EL (cell line): ENCODE measurements at regions not wholly inside any gene's neighbourhood (a gene's known extent, or its start where the extent isn't known, plus 50 kb on each side); places are given as distances from the start of the nearest gene placed in this dataset.
"Not testable (repeated sequence)": the region's sequence is repeated elsewhere in the genome, so short reads cannot be mapped to it uniquely, and the experiment has no call there.

Experiments
- DNase-seq: peaks from one replicate; pipeline ENCODE4 v3.0.0-alpha.2; 2016

DNA sequence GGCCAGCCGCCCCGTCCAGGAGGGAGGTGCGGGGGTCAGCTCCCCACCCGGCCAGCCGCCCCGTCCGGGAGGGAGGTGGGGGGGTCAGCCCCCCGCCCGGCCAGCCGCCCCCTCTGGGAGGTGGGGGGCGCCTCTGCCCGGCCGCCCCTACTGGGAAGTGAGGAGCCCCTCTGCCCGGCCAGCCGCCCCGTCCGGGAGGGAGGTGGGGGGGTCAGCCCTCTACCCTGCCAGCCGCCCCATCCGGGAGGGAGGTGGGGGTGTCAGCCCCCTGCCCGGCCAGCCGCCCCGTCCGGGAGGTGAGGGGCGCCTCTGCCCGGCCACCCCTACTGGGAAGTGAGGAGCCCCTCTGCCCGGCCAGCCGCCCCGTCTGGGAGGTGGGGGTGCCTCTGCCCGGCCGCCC is 61.5 kb upstream of the LMCD1 start:
- DNase-seq = not testable (repeated sequence)

DNA sequence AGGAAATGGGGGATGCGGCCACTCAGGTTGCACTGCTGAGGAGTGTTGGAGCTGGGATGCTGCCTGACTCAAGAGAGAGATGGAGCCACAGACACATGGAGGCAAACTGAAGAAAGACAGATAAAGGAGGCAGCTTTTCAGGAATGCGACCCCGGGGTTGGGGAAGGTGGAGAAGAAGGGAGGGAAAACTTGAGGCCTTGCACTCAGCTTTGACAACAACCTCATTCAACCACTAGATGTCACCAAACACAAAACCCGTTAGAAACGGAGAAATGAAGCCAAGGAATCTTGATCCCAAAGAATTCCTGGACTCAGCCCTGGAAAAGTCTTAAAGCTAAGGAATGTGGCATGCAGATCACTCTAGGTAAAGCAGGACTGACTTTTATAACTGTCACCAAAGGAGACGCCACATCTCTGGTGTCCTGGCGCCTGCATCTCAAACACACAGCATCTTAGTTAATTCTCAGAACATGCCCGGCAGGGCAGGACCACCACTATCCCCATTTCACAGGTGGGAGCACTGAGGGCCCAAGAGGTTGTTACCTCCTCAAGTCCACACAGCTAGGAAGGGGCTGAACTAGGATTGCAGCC is 59.6 kb upstream of the LMCD1 start:
- DNase-seq = peak; percentile 69

DNA sequence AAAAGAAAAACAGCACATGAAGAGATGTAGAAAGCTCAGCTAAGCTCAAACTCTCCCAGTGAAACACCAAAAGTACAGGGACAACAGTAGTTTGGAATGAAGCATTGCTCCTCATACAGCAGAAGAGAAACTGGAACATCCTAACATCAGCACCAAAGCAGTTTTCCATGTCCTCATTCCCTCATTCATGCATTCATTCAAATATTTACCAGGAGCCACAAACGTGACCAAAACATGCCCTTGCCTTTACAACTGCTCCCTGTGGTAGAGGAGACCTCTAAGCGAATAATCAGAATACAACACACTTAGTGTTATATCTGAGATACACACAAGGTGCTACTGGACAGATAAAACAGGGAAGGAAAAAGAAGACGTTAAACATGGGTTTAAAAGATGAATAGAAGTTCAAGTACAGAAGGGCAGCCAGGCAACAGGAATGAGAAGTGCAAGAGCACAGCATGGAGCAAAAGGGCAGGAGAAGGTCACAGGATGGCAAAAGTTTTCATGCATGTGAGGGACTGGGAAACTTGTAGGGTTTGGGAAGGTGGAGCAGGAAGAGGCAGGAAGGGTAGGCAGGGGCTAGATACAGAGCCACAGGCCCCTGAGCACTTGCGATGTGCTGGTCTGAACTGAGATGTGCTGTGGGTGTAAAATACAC is 58.5 kb upstream of the LMCD1 start:
- DNase-seq = no peak

DNA sequence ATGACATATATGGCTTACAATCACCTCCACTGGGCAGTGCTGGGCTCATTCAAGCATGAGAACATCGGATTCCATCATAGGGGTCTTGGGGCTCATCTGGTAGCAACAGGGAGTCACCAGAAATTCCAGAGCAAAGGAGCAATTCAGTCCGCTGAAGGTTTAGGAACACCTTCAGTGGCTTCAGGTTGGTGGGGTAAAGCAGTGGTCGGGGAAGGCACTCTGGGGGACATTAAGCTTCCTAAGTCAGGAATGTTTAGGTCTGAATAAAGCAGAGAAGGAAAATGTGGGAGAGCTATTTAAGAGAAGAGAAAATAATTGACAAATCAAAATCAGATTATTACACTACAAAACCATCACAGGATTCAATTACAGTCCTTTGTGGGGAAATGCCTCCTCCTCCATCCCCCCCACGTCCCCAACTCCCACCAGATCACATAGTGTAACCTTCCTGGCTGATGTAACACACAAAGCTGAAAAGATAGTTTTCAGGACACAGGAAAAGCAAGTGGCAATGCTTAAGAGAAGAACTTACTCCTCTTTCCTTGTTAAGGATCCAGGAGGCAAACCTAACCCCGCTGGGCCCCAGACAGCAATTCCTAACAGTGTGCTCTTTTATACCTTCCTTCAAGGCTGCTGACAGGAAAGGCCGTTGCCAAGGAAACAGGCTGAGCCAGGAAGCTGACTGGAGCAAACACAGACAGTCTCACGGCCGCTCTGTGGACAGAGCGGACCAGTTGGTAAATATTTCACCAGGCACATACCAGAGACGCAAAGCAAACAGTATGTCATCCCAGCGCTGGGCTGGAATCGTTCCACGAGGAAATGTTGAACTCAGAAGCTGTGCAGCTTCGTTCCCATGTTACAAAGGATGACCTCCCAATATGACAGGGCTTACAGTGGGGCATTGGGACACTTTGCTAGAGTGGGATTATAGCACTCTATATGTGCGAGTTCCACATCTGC is 57.5 kb upstream of the LMCD1 start:
- DNase-seq = peak; percentile 98

DNA sequence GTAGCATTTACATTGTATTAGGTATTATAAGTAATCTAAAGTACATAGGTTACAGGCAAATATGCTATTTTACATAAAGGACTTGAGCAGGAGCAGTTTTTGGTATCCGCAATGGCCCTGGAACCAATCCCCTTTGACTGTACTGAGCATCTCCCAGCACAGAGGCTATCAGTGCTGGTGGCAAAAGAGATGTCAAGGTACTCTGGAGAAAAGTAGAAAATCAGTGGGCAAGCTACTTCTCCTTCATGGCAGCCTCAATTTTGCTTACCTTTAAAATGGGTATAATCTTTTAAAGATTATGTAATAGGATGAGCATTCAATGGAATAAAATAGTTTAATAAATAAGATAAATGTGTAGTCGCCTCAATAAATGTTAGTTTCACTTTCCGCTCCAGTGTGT is 56.7 kb upstream of the LMCD1 start:
- no peak for DNase-seq

DNA sequence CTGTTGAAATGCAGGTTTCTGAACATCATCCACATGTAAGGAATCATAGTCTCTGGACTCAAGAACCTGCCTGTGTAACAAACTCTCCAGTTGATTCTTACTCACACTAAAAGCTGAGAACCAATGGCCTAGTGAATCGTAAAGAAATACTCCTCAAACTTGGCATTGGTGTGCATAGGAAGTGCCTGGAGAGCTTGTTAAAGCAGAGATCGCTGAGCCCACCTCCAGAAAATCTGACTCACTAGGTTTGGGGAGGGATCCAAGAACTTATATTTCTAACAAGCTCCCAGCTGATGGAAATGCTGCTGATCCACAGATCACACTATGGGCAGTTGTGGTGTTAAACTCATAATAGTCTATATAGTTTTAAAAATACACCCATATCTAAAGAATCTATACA is 55.8 kb upstream of the LMCD1 start:
- peak; percentile 87 for DNase-seq

DNA sequence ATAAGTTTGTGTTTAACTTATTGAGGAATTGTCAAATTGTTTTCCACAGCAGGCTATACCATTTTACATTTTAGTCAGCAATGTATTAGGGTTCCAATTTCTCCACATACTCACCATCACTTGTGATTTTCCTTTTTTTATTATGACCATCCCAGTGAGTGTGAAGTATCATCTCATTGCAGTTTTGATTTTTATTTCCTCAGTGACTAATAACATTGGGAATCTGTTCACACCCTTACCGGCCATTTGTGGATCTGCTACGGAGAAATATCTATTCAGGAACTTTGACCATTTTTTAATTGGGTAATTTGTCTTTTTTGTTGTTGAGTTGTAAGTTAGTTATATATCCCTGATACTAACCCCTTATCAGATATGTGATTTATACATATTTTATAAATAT is 54.8 kb upstream of the LMCD1 start:
- DNase-seq = no peak

DNA sequence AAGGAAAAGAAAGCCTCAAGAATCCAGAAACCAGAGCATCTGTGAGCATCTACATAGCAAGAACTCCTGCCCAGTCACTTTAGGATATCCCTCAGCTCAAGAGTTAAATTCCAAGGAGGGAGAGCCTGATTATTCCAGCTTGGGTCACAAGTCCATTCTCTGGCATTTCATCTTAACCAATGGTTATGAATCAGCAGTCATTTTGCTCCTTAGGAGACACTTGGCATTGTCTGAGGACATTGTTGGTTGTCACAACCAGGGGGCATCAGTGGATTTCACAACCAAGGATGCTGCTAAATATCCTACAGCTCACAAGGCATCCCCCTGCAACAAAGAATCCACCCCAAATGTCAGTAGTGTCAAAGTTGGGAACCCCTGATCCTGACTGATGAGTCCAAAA is 51.0 kb upstream of the LMCD1 start:
- DNase-seq = peak; percentile 46

DNA sequence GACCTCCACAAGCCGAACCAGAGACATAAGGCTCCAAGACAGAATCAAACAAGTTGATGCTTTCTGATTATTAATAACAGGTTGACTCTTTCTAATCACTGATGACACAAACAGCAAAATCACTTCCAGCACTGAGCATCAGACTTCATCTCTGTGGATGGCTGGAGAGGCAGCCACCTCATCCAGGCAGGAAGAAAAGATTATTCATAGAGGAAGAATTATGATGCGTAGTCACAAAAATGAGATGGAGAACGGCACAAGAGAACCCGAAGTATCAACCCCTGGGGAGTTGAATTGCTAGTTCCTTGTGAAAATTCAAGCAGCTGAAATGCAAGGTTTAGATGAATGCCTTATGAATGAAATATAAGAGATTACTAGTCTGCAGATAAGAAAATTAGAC is 49.9 kb upstream of the LMCD1 start:
- peak; percentile 74 for DNase-seq
